ENCODE measurements at regions not wholly inside any gene's neighbourhood (a gene's known extent, or its start where the extent isn't known, plus 50 kb on each side); places are given as distances from the start of the nearest gene placed in this dataset.
"Not testable (repeated sequence)": the region's sequence is repeated elsewhere in the genome, so short reads cannot be mapped to it uniquely, and the experiment has no call there.

DNA sequence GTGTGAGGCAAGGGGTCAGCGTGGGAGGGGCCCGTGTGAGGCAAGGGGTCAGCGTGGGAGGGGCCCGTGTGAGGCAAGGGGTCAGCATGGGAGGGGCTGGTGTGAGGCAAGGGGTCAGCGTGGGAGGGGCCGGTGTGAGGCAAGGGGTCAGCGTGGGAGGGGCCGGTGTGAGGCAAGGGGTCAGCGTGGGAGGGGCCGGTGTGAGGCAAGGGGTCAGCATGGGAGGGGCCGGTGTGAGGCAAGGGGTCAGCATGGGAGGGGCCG lies 119.2 kb downstream of the SEPTIN14 start:
- in situ Hi-C loops (cut with HindIII; ENCODE audit: low sequenced_read_pairs): not testable (repeated sequence)

DNA sequence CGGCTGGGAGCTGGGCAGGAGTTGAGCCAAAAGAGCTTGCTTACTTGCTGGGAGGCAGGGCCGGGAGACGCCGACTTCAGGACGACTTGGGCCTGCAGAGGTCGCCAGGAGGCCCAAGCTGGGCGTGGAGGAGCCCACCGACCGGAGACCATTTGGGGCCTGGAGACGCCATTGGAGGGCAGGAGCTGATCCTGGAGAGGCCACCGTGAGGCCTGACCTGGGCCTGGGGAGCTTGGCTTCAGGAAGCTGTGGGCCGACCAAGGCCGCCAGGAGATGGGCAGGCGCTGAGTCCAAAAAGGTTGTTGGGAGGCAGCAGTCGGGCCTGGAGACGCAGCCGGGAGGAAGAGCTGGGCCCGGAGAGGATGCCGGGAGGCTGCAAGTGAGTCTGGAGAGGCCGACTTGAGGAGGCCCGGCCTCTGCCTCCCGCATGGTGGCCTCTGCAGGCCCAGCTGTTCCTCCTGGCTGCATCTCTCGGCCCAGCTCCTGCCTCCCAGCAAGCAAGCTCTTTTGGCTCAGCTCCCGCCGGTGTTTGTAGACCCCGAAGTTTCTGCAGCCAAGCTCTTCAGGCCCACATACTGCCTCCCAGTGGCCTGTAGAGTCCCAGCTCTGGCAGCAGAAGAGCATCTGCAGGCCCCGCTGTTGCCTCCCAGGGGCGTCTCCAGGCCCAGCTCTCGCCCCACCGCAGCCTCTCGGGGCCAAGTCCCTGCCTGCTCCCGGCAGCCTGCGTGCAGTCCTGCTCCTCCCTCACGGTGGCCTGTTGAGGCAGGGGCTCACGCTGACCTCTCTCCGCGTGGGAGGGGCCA lies 119.7 kb downstream of the SEPTIN14 start:
- in situ Hi-C loops (cut with HindIII; ENCODE audit: low sequenced_read_pairs): not testable (repeated sequence)

DNA sequence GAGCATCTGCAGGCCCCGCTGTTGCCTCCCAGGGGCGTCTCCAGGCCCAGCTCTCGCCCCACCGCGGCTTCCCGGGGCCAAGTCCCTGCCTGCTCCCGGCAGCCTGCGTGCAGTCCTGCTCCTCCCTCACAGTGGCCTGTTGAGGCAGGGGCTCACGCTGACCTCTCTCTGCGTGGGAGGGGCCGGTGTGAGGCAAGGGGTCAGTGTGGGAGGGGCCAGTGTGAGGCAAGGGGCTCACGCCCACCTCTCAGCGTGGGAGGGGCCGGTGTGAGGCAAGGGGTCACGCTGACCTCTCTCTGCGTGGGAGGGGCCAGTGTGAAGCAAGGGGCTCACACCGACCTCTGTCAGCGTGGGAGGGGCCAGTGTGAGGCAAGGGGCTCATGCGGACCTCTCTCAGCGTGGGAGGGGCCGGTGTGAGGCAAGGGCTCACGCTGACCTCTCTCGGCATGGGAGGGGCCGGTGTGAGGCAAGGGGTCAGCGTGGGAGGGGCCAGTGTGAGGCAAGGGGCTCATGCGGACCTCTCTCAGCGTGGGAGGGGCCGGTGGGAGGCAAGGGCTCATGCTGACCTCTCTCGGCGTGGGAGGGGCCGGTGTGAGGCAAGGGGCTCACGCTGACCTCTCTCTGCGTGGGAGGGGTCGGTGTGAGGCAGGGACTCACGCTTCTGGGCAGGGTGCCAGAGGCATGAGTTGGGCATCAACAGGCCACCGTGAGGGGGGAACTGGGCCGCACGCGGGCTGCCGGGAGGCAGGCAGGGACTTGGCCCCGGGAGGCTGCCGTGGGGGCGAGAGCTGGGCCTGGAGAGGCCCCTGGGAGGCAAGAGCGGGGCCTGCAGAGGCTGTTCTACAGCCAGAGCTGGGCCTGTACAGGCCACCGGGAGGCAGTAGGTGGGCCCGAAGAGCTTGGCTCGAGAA lies 120.6 kb downstream of the SEPTIN14 start:
- in situ Hi-C loops (cut with HindIII; ENCODE audit: low sequenced_read_pairs): not testable (repeated sequence)

DNA sequence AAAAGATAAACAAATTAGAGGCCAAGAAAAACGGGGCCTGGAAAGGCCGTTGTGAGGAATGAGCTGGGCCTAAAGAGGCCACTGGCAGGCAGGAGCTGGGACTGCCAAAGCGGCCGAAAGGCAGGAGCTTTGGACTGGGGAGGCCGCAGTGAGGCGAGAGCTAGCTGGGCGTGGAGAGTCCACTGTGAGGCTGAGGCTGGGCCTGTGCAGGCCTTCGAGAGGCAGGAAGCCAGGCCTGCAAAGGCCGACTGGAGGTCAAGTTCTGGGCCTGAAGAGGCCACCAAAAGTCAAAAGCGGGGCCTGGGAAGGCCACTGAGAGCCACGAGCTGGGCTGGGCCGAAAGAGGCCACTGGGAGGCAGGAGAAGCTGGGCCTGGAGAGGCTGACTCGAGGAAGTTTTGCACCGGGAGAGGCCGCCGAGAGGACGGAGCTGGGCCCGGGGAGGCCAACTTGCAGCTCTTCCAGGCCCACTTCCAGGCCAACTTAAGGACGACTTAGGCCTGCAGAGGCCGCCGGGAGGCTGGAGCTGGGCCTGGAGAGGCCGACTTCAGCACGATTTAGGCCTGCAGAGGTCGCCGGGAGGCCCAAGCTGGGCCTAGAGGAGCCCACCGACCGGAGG lies 121.8 kb downstream of the SEPTIN14 start:
- in situ Hi-C loops (cut with HindIII; ENCODE audit: low sequenced_read_pairs): not testable (repeated sequence)

DNA sequence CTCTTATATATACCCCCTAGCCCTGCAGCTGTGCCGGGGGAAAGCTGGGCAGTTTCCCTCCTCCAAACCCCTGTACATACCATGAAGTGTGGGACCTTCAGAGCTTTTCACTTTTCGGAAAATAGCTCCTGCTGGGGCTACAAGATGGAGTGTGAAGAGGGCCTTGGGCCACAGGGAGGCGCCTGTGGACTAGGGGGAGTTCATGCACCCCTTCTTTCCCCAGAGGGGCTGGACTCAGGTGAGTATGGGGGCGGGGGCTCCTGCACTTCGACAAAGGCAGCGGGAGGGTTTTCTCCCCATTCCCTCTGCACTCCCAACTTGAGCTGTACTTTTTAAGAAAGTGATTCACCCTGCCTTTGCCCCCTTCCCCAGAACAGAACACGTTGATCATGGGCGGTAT lies 122.5 kb downstream of the SEPTIN14 start:
- in situ Hi-C loops (cut with HindIII; ENCODE audit: low sequenced_read_pairs): not testable (repeated sequence)

DNA sequence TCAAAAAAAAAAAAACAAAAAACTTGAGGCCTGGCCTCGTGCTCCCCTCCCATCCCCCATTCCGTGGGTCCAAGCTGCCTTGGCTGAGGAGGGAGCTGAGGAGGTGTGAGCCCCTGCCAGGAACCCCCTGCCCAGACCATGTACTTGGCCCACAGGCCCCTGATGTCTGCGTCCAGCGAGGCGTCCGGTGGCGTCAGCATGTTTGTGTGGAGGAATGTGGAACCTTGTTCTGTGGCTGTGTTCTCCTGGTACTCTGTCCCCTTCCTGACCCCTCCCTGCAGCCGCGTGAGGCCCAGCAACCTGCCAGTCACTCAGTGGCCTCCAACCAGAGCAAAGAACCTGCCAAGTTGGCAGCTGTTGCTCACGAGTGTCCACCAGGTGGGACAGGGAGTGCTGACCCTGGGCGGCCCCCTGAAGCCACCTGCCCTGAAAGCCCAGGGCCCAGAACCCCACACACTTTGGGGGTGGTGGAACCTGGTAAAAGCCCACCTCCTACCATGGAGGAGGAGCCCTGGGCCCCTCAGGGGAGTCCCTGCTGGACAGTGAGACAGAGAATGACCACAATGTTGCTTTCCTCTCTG lies 125.8 kb downstream of the SEPTIN14 start:
- in situ Hi-C loops (cut with HindIII; ENCODE audit: low sequenced_read_pairs): not testable (repeated sequence)

DNA sequence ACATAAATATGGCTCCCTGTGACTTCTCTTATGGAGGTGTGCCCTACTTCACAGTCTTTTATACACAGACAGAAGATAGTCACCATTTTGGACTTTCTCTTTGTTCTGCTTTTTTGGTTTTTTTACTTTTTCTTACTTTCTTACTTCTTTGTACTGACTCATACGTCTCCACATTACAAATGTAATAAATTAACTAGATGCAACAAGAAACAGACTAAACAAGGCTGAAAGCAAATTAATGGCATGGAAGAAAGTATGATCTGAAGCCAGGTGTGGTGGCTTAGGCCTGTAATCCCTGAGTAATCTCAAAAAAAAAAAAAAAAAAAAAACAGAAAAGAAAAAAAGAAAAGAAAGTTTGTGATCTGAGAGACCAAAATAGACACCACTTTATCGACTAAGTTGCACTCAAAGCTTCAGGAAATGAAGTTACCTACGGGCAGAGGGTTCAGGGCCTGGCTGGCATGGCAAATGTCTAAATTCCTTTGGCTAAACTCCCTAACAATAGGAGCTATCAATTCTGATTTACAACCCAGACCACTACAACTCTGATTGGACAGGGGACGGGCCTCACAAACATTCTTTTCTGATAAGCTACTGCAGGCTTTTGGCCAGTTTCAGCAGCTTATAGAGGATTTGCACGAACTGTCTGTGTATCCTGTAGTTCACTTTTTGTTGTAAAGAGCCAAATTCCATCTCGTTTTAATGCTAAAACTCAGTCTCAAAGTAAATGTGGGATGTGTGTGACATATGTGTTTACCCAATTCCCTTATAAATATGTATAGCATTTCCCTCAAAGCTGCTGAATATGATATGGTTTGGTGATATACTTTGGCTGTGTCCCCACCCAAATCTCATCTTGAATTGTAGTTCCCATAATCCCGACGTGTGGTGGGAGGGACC lies 129.1 kb downstream of the SEPTIN14 start:
- in situ Hi-C loops (cut with HindIII; ENCODE audit: low sequenced_read_pairs): loop anchor here (5.0 kb wide), 1 partner anchor 91 kb away; no protein-coding TSS in a partner anchor

DNA sequence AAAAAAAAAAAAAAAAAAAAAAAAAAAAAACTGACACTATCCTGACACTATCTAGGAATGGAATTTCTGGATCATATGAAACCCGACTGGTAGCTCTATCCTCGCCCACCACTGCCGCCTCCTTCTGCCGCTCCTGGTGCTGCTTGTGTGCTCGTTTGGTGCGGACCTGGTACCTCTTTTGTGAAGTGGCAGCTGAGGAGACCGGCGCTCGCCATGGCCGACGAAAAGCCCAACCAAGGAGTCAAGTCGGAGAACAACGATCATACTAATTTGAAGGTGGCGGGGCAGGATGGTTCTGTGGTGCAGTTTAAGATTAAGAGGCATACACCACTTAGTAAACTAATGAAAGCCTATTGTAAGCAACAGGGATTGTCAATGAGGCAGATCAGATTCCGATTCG lies 130.6 kb downstream of the SEPTIN14 start:
- in situ Hi-C loops (cut with HindIII; ENCODE audit: low sequenced_read_pairs): loop anchor here (5.0 kb wide), 1 partner anchor 90 kb away; no protein-coding TSS in a partner anchor

DNA sequence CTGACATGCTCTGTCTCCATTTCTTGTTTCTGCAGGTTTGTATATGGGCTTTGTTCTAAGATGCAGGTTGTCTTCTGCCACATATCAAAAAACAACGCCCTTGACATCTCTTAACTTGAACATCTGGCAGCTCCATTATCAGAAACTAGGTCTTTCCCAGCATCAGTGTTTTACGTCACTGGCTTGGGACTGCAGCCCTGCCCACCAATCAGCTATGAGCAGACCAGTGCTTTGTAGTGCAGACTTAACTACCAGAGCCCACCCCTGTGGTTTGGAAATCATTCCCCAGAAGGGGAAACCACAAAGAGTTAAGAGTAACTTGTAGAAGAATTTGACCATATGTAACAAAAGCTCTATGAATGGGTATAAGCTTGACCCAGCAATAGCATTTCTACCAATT lies 132.4 kb downstream of the SEPTIN14 start:
- in situ Hi-C loops (cut with HindIII; ENCODE audit: low sequenced_read_pairs): loop anchor here (5.0 kb wide), 1 partner anchor 88 kb away; no protein-coding TSS in a partner anchor

DNA sequence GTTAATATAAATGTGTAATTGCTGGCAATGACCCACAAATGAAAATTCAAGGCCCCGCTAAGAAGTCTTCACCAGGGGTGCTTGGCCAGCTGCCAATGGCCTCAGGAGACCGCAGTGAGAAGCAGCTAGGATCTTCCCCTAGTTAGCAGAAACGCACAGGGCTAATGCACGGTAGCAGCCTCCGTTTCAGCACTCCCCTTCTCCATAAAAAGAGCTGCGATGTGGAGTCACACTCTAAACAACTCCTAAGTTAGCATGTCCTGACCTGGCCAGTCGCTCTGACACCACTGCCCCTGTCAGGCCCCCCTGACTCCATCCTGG lies 139.0 kb downstream of the SEPTIN14 start:
- in situ Hi-C loops (cut with HindIII; ENCODE audit: low sequenced_read_pairs): no loop called here

DNA sequence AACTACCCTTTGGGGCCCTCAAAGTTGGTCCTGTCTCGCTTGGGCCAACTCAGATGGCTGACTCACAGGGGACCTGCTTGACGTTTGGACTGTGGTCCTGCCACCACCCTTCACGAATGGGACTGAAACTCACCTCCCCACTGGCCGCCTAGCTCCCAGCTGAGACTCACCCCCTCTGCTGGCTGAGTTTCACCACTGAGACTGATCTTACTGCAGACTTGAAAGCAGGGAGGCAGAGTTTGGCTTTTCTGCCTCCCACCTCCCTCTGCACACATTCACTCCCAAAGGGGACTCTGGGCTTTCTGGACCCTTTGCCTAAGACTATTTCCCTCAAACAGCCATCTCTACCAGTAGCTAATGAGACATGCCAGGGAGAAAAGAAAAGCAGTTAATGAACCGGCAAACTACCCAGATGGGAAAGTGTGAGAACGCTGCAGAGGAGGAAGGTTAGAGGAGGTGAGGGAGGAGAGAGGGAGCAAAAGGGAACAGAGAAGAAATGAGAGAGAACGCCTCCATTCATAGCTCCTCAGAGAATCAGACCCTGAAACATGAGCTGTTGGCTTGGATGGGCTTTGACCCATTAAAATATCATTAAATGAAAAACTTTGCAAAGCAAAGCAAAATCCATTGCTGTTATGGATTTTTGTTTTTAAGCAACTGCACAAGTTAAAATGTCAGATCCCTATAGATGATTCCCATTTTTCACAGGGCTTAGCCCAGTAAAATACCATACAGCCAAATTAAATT lies 139.5 kb downstream of the SEPTIN14 start:
- in situ Hi-C loops (cut with HindIII; ENCODE audit: low sequenced_read_pairs): not testable (repeated sequence)

DNA sequence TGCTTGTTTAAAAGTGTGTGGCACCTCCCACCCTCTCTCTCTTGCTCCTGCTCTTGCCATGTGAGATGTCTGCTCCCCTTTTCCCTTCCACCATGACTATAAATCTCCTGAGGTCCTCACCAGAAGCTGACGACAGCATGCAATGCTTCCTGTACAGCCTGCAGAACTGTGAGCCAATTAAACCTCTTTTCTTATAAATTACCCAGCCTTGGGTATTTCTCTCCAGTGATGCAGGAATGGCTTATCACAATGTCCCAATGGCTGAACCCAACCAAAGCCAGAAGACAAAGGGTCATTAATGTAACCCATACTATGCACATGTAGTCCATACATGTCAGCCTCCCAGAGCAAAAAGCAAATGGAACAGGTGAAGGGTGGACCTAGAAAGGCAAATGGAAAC lies 141.5 kb downstream of the SEPTIN14 start:
- in situ Hi-C loops (cut with HindIII; ENCODE audit: low sequenced_read_pairs): not testable (repeated sequence)

DNA sequence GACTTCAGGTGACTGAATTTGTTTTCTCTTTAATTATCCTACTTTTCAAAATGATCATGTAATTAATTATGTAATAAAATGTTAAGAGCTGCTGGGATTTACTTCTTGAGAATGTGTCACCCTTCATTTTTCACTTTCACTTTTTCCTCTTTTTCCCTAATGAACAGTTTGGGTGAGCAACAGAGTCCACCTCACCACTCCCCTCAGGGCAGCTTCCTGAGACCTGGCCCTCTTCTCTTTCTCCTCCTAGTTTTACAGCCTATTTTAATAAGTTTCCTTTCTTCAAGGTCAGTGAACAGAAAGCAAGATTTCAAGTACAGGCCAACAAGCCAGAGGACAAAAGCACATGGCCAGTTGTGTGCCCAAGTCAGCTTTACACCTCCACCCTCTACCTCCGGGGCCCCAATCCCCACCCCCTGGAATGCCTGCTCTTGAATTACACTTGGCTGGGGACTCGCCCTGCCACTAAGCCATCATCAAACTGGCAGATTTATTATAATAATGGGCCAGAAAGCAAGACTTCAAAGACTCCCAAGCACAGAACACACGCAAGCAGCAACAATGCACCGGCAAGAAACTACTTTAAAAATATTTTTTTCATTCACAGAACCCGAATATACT lies 143.1 kb upstream of the VOPP1 start:
- in situ Hi-C loops (cut with HindIII; ENCODE audit: low sequenced_read_pairs): not testable (repeated sequence)

DNA sequence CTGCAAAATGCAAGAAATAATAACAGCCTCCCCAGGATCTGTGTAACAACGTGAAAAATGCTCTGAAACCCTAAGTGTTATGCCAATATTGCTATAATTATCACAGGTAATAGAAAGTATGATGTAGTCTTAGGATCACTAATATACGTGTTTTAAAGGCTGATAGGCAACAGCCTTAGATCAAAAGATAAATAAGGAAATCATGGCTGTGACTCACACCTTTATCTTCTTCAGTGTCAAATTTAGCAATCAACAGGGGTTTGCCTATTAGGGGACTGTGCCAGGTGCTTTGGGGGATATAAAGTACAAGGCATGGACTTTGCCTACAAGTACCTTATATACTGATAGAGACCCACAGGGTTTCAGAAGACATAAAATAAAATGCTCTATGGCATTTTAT lies 142.1 kb upstream of the VOPP1 start:
- in situ Hi-C loops (cut with HindIII; ENCODE audit: low sequenced_read_pairs): not testable (repeated sequence)

DNA sequence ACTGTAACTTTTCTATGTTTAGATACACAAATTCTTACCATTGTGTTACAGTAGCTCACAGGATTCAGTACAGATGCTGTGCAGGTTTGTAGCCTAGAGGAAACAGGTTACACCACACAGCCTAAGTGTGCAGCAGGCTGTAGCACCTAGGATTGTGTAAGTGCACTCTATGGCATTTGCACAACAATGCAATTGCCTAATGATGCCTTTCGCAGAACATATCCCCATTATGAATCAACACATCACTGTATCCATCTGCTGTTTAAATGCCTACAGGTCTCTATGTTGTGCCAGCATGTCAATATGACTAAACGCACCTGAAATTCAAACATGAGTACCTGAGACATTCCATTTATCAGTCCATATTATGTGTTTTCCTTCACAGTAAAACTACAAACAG lies 138.0 kb upstream of the VOPP1 start:
- in situ Hi-C loops (cut with HindIII; ENCODE audit: low sequenced_read_pairs): not testable (repeated sequence)

DNA sequence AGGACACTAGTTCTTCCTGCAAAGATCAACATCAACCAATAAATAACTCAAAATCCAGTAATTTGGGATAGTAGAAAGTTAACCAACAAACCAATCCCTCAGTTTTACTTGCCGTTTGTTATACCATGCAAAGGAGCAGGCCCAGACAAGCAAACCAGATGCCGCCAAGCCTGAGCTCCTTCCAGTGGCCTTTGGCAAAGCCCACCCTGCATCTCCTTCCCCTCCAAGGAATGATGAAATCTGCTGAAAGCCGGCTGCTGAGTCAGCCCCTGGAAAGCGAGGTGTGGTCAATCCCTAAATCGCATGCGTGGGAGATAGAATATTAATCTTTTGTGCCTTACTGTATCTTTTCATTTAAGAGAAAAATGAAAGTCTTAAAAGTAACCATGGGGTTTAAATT lies 135.7 kb upstream of the VOPP1 start:
- in situ Hi-C loops (cut with HindIII; ENCODE audit: low sequenced_read_pairs): not testable (repeated sequence)

DNA sequence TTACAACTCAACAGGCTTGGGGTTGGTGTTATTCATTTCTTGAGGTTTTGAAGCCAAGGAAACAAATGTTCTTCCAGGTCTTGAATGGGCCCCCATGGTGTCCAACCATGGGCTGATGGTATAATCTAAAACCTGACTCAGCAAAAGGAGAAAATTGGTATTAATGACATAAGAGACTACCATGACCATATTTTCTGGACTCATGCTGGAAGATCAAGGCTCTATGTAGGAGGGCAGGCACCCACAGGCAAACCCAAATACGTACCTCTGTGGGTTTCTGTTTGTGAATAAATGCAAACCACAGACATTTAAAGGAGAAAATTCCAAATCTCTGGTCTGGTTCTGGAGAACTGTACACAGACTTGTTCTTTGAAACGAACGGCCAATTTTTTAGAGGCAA lies 135.1 kb upstream of the VOPP1 start:
- in situ Hi-C loops (cut with HindIII; ENCODE audit: low sequenced_read_pairs): not testable (repeated sequence)

DNA sequence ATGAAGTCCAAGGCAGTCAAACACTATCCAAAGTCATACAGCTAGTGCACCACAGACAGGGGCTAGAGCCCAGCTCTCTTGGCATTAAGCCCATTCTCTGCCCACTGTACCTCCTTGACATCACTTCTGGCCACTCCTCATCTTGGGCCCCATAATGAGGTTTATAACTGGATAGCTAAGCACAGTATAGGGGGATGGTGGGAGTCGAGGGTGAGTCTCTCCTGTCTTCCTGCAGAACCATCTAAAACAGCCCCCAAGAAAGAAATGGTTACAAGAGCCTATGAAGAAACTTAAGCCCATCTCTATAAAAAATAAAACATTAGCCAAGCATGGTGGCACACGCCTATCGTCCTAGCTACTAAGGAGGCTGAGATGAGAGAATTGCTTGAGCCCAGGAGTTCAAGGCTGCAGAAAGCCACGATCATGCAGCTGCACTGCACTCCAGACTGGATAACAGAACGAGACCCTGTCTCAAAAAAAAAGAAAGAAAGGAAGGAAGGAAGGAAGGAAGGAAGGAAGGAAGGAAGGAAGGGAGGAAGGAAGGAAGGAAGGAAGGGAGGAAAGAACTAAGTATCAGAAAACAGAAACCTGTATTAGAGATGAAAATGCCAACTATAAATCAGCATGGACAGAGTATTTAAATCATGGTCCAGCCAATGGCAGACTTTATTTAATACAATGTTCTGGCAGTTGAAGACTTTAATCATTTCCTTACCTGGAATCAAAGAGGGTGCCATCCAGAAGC lies 134.3 kb upstream of the VOPP1 start:
- in situ Hi-C loops (cut with HindIII; ENCODE audit: low sequenced_read_pairs): not testable (repeated sequence)
